ENCODE measurements at regions not wholly inside any gene's neighbourhood (a gene's known extent, or its start where the extent isn't known, plus 50 kb on each side); places are given as distances from the start of the nearest gene placed in this dataset.

GRCh38 chr1:82264802-82265201 lies 464.1 kb downstream of the ADGRL2 start:
- TF ChIP-seq CTCF (IDR thresholded peaks at IDR 0.05) (no peak), POLR2A (IDR thresholded peaks at IDR 0.05) (no peak)
